Activated CD4-positive, alpha-beta T cell treated with anti-CD3 and anti-CD28 coated beads, Interleukin-2, amount 10 ng/mL, durations not matched to agents 24 days and 14 days (primary cell): ENCODE measurements at regions not wholly inside any gene's neighbourhood (a gene's known extent, or its start where the extent isn't known, plus 50 kb on each side); places are given as distances from the start of the nearest gene placed in this dataset.

Experiments
- DNase-seq: peaks from one replicate; pipeline ENCODE4 v3.0.0; 2022
- H3K27ac Mint-ChIP-seq: one replicate; pipeline ENCODE4 v1.8.0; 2022; ENCODE audit warnings: mild to moderate bottlenecking, mixed read lengths
- H3K27me3 Mint-ChIP-seq: one replicate; pipeline ENCODE4 v1.8.0; 2022; ENCODE audit warnings: mixed read lengths
- H3K36me3 Mint-ChIP-seq: one replicate; pipeline ENCODE4 v1.8.0; 2022; ENCODE audit warnings: low read depth, mild to moderate bottlenecking, mixed read lengths
- H3K4me1 Mint-ChIP-seq: one replicate; pipeline ENCODE4 v1.8.0; 2021; ENCODE audit warnings: mixed read lengths
- H3K4me3 Mint-ChIP-seq: one replicate; pipeline ENCODE4 v1.8.0; 2022; ENCODE audit warnings: mild to moderate bottlenecking, moderate library complexity, mixed read lengths
- H3K9me3 Mint-ChIP-seq: one replicate; pipeline ENCODE4 v1.8.0; 2021; ENCODE audit warnings: mixed read lengths
- intact Hi-C: fragments of 100-400 bp; cut with micrococcal nuclease; formaldehyde crosslinking; loops from one replicate; pipeline ENCODE4 v1.15.1; 2023

- H3K27ac Mint-ChIP-seq: peak overlapping the region; percentile 86
- intact Hi-C loops: loop anchor here (1.0 to 5.0 kb wide), 4 partner anchors 53 to 231 kb away; no protein-coding TSS in a partner anchor
- no peak for DNase-seq
- peak overlapping the region; percentile 53 for H3K4me3 Mint-ChIP-seq
- no peaks in the 10 kb centered on the region for H3K27me3 Mint-ChIP-seq
- H3K9me3 Mint-ChIP-seq: peaks cover 3% of the 10 kb centered on the region
- peaks cover 2% of the 10 kb centered on the region for H3K36me3 Mint-ChIP-seq
- H3K4me1 Mint-ChIP-seq: peaks cover 66% of the 10 kb centered on the region
These were observed 89.2 kb upstream of the GLS start for GRCh38 chr2:190791347-190791975.

DNA sequence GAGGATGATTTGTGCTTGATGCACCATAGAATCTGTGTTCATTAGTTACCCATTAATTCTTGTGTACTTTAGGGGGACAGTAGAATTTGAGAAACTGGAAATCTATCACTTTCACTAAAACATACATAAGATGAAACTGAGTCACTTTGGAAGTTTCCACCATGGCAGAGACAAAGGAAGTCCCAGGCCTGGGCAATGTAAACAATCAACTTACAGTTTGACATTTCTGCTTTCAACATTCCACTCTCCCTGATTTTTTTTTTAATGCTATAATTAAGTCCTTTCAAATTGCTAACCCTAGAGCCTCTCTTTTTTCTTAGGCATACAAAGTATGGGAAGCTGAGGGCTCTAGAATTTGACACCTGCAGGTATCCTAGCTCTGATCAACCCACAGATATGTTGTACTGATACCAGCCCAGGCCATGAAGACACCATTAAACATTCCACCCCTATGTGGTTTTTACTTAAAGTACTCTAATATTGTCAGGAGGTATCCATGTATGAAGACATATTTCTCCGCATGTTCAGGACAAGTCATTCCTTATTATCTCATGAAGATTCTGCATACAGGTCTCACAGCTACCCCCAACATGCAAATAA lies 88.5 kb upstream of the GLS start:
- peak overlapping the region; percentile 86 for H3K27ac Mint-ChIP-seq

DNA sequence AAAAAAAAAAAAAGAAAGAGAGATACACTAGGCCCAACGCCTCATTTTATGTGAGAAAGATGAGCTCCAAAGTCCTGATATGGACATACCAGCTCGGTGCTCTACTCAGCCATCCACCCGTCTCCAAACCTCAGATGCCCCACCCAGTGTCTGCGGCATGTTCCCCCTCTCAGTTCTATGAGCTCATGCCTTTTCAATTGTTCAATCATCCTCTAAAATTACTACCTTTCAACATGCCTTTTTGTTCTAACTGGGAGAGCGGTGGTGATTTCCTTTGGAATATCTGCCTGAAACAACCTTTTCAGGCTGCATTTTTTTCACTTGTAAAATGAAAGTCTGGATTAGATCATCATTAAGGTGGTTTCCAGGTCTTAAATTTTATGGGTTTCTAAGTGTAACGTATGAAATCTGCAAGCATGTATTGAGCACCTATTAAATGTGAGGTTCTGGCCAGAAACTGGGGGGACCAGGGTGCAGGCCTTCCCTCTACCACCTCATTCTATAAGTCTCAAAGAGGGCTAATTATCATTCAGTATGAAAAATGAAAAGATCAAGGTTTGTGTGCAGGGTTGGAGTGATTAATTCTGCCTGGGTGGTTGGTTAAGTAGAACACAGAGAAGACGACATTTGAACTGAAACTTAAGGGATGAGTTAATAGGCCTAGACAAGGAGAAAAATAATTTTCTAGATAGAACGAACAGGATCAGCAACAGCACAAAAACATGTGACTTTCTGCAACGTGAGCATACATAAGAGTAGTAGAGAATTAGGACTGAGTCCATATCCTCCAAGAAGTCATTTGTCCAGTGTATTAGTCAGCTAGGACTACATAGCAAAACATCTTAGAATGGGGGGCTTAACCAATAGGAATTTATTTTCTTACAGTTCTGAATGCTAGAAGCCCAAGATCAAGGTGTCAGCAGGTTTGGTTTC lies 87.4 kb upstream of the GLS start:
- DNase-seq: no peak
- intact Hi-C loops: loop anchor here (1.0 to 5.0 kb wide), 5 partner anchors 8 to 229 kb away; no protein-coding TSS in a partner anchor
- H3K4me1 Mint-ChIP-seq: peaks cover 58% of the 10 kb centered on the region
- peak overlapping the region; percentile 55 for H3K4me3 Mint-ChIP-seq
- peak overlapping the region; percentile 86 for H3K27ac Mint-ChIP-seq
- H3K27me3 Mint-ChIP-seq: no peaks in the 10 kb centered on the region
- H3K9me3 Mint-ChIP-seq: peaks cover 3% of the 10 kb centered on the region
- H3K36me3 Mint-ChIP-seq: peaks cover 2% of the 10 kb centered on the region

More for the DNA sequence above, 88.5 kb upstream of the GLS start:
- peaks cover 3% of the 10 kb centered on the region for H3K9me3 Mint-ChIP-seq
- DNase-seq: no peak
- peaks cover 62% of the 10 kb centered on the region for H3K4me1 Mint-ChIP-seq
- peak overlapping the region; percentile 53 for H3K4me3 Mint-ChIP-seq
- H3K36me3 Mint-ChIP-seq: peaks cover 2% of the 10 kb centered on the region
- H3K27me3 Mint-ChIP-seq: no peaks in the 10 kb centered on the region
- intact Hi-C loops: loop anchor here (1.0 to 5.0 kb wide), 5 partner anchors 52 to 230 kb away; no protein-coding TSS in a partner anchor

- Mint-ChIP-seq H3K9me3 (peaks cover 3% of the 10 kb centered on the region), H3K27me3 (no peaks in the 10 kb centered on the region), H3K4me1 (peaks cover 53% of the 10 kb centered on the region), H3K36me3 (peaks cover 2% of the 10 kb centered on the region), H3K4me3 (peak overlapping the region; percentile 42), H3K27ac (peak overlapping the region; percentile 84)
- no peak for DNase-seq
- intact Hi-C loops: loop anchor here (2.0 to 5.0 kb wide), 4 partner anchors 116 to 228 kb away; no protein-coding TSS in a partner anchor
These were observed 86.2 kb upstream of the GLS start for GRCh38 chr2:190794377-190794776.

DNA sequence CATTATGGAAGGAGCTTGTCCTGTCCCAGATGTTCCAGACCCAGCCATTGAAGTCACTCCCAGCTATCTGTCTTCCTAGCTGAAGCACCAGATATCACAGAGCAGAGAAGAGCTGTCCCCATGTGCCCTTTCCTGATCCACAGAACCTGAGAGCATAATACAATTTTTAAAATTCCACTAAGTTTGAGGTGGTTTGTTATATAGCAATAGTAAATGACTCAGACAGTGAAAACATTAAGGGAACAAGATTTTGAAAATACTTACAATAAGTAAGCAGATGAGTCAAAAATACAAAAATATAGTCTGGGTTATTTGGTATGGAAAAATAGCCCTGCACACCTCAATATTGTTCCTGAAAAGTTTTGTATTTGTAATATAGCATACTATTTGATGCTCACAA lies 85.8 kb upstream of the GLS start:
- Mint-ChIP-seq H3K4me1 (peaks cover 49% of the 10 kb centered on the region), H3K36me3 (peaks cover 2% of the 10 kb centered on the region), H3K4me3 (peak overlapping the region; percentile 42), H3K27me3 (no peaks in the 10 kb centered on the region), H3K27ac (peak overlapping the region; percentile 84), H3K9me3 (peaks cover 3% of the 10 kb centered on the region)
- intact Hi-C loops: loop anchor here (2.0 to 5.0 kb wide), 4 partner anchors 116 to 228 kb away; no protein-coding TSS in a partner anchor
- DNase-seq: no peak

GRCh38 chr2:190795686-190796085 lies 84.9 kb upstream of the GLS start:
- no peak overlapping the region for H3K4me3 Mint-ChIP-seq
- DNase-seq: no peak
- H3K4me1 Mint-ChIP-seq: peaks cover 43% of the 10 kb centered on the region
- H3K36me3 Mint-ChIP-seq: peaks cover 2% of the 10 kb centered on the region
- H3K27me3 Mint-ChIP-seq: no peaks in the 10 kb centered on the region
- peaks cover 3% of the 10 kb centered on the region for H3K9me3 Mint-ChIP-seq
- intact Hi-C loops: loop anchor here (2.0 kb wide), 1 partner anchor 117 kb away; no protein-coding TSS in a partner anchor
- H3K27ac Mint-ChIP-seq: no peak overlapping the region

DNA sequence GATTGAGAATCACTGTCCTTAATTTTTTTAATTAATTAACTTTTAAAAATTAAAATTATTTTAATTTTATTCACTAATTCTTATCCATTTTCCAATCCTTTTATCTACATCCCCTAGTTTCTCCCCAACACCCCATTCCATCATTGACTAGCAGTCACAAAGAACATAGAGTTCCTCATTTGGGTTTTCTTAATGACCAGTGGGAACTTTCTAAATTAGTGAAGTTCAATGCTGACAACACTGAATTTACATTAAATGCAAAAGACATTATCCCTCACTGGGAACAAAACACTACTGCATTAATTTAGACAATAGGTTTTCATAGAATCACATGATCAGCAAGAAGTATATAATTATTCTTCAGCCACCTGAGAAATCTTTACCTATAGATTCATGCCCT lies 80.6 kb upstream of the GLS start:
- no peak for DNase-seq
- Mint-ChIP-seq H3K4me3 (no peak overlapping the region), H3K9me3 (no peaks in the 10 kb centered on the region), H3K27me3 (no peaks in the 10 kb centered on the region), H3K4me1 (peaks cover 9% of the 10 kb centered on the region), H3K36me3 (no peaks in the 10 kb centered on the region), H3K27ac (no peak overlapping the region)
- intact Hi-C loops: loop anchor here (5.0 to 10.0 kb wide), 3 partner anchors 285 to 775 kb away; no protein-coding TSS in a partner anchor

- DNase-seq: no peak
- Mint-ChIP-seq H3K9me3 (no peaks in the 10 kb centered on the region), H3K4me3 (no peak overlapping the region), H3K4me1 (peaks cover 8% of the 10 kb centered on the region), H3K27me3 (no peaks in the 10 kb centered on the region), H3K36me3 (no peaks in the 10 kb centered on the region), H3K27ac (no peak overlapping the region)
- intact Hi-C loops: loop anchor here (5.0 to 10.0 kb wide), 3 partner anchors 286 to 776 kb away; no protein-coding TSS in a partner anchor
These were observed 80.1 kb upstream of the GLS start for GRCh38 chr2:190800528-190800927.

DNA sequence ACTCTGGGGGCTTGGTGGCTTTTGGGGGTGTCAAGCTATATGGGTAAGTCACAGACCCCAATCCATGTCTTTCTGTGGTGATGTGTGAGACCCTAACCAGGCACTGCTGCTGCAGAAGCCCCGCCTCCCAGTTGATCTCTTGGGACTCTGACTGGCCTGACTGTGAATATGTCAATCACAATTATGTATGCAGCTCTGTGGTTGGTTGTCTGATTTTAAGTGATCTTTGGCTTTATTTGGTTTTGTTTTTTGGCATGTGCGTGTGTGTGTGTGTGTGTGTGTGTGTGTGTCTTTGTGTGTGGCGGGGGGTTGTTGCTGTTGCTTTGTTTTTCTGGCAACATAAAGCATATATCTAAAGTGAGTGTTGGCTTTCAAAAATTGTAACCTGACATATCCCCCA lies 78.5 kb upstream of the GLS start:
- no peaks in the 10 kb centered on the region for H3K36me3 Mint-ChIP-seq
- DNase-seq: no peak
- intact Hi-C loops: loop anchor here (5.0 to 10.0 kb wide), 3 partner anchors 287 to 777 kb away; no protein-coding TSS in a partner anchor
- H3K27me3 Mint-ChIP-seq: no peaks in the 10 kb centered on the region
- H3K27ac Mint-ChIP-seq: no peak overlapping the region
- H3K9me3 Mint-ChIP-seq: no peaks in the 10 kb centered on the region
- no peak overlapping the region for H3K4me3 Mint-ChIP-seq
- H3K4me1 Mint-ChIP-seq: peaks cover 5% of the 10 kb centered on the region

DNA sequence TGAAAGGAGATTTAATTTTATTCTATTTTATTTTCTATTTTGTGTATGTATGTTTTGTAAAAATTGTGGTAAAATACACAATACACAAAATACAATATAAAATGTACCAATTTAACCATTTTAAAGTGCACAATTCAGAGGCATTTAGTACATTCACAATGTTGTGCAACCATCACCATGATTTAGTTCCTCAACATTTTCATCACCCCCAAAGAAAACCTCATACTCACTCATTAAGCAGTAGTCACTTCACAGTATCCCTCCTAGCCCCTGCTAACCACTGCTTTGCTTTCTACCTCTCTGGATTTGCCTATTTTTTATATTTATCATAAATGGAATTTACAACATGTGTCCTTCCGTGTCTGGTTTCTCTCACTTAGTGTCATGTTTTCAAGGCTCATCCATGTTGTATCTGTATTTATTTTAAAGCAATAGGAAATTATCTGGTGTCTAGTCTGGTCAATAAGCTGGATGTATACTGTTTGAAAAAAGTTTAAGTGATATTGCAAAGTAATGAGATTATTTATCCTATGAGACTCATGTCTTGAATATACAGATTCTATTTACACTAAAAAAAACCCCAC lies 77.9 kb upstream of the GLS start:
- H3K4me3 Mint-ChIP-seq: no peak overlapping the region
- intact Hi-C loops: loop anchor here (5.0 to 10.0 kb wide), 3 partner anchors 288 to 778 kb away; no protein-coding TSS in a partner anchor
- no peak for DNase-seq

GRCh38 chr2:190804182-190804795 lies 76.3 kb upstream of the GLS start:
- H3K9me3 Mint-ChIP-seq: no peaks in the 10 kb centered on the region
- H3K27ac Mint-ChIP-seq: no peak overlapping the region
- intact Hi-C loops: loop anchor here (1.0 to 10.0 kb wide), 5 partner anchors 23 to 779 kb away; no protein-coding TSS in a partner anchor
- DNase-seq: no peak
- no peaks in the 10 kb centered on the region for H3K27me3 Mint-ChIP-seq
- no peaks in the 10 kb centered on the region for H3K36me3 Mint-ChIP-seq
- no peak overlapping the region for H3K4me3 Mint-ChIP-seq
- H3K4me1 Mint-ChIP-seq: peaks cover 12% of the 10 kb centered on the region

More for the DNA sequence above, 77.9 kb upstream of the GLS start:
- Mint-ChIP-seq H3K4me1 (peaks cover 6% of the 10 kb centered on the region), H3K9me3 (no peaks in the 10 kb centered on the region), H3K27me3 (no peaks in the 10 kb centered on the region), H3K36me3 (no peaks in the 10 kb centered on the region), H3K27ac (no peak overlapping the region)

DNA sequence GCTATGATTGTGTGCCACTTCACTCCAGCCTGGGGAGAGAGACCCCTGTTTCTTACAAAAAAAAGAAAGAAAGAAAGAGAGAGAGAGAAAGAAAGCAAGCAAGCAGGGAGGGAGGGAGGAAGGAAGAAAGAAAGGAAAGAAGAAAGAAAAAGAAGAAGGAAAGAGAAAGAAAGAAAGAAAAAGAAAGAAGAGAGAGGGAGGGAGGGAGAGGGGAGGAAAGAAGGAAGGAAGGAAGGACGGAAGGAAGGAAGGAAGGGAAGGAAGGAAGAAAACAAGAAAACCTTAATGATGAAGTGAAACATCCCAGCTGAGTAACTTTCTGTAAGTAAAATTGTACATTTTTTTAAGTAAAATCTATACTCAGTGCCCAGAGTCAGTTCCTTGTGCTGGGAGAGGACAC lies 75.5 kb upstream of the GLS start:
- Mint-ChIP-seq H3K27ac (no peak overlapping the region), H3K27me3 (no peaks in the 10 kb centered on the region)
- intact Hi-C loops: loop anchor here (10.0 kb wide), 2 partner anchors 290 to 780 kb away; no protein-coding TSS in a partner anchor

More for the DNA sequence above, 75.5 kb upstream of the GLS start:
- DNase-seq: no peak
- H3K9me3 Mint-ChIP-seq: no peaks in the 10 kb centered on the region
- no peak overlapping the region for H3K4me3 Mint-ChIP-seq
- peaks cover 18% of the 10 kb centered on the region for H3K4me1 Mint-ChIP-seq
- no peaks in the 10 kb centered on the region for H3K36me3 Mint-ChIP-seq
